ENCODE measurements at regions not wholly inside any gene's neighbourhood (a gene's known extent, or its start where the extent isn't known, plus 50 kb on each side); places are given as distances from the start of the nearest gene placed in this dataset.

- Mint-ChIP-seq H3K9me3 (no peaks in the 10 kb centered on the region), H3K36me3 (ENCODE audit: low read depth) (peaks cover 2% of the 10 kb centered on the region), H3K4me3 (no peak overlapping the region), H3K4me1 (no peaks in the 10 kb centered on the region), H3K27me3 (no peaks in the 10 kb centered on the region), H3K27ac (no peak overlapping the region)
- no peak for DNase-seq
- POLR2A ChIA-PET = no interaction called here
- CTCF ChIA-PET = no interaction called here
These were observed 67.1 kb upstream of the SPIN2A start for GRCh38 chrX:57204306-57204705.

- no peaks in the 10 kb centered on the region for H3K4me1 Mint-ChIP-seq
These were observed 74.6 kb upstream of the FAAH2 start for GRCh38 chrX:57211906-57212305.

GRCh38 chrX:57227691-57228090 is 58.8 kb upstream of the FAAH2 start:
- Mint-ChIP-seq H3K9me3 (peaks cover 2% of the 10 kb centered on the region), H3K4me3 (no peak overlapping the region), H3K27ac (no peak overlapping the region), H3K36me3 (ENCODE audit: low read depth) (peaks cover 4% of the 10 kb centered on the region), H3K27me3 (no peaks in the 10 kb centered on the region), H3K4me1 (peaks cover 11% of the 10 kb centered on the region)
- POLR2A ChIA-PET = no interaction called here
- CTCF ChIA-PET = no interaction called here
- DNase-seq = peak; percentile 5

More at GRCh38 chrX:57211906-57212305, 74.6 kb upstream of the FAAH2 start:
- CTCF ChIA-PET = no interaction called here
- H3K27me3 Mint-ChIP-seq = no peaks in the 10 kb centered on the region
- no peak overlapping the region for H3K4me3 Mint-ChIP-seq
- H3K36me3 Mint-ChIP-seq (ENCODE audit: low read depth) = no peaks in the 10 kb centered on the region
- peaks cover 5% of the 10 kb centered on the region for H3K9me3 Mint-ChIP-seq
- POLR2A ChIA-PET = no interaction called here
- no peak overlapping the region for H3K27ac Mint-ChIP-seq
- no peak for DNase-seq

GRCh38 chrX:57232658-57233360 is 53.7 kb upstream of the FAAH2 start:
- Mint-ChIP-seq H3K9me3 (no peaks in the 10 kb centered on the region), H3K4me1 (peaks cover 4% of the 10 kb centered on the region), H3K4me3 (no peak overlapping the region), H3K27ac (no peak overlapping the region), H3K27me3 (no peaks in the 10 kb centered on the region), H3K36me3 (ENCODE audit: low read depth) (no peaks in the 10 kb centered on the region)
- ChIA-PET POLR2A (no interaction called here), CTCF (no interaction called here)
- no peak for DNase-seq
